NCI-H446 (cell line): ENCODE measurements at regions not wholly inside any gene's neighbourhood (a gene's known extent, or its start where the extent isn't known, plus 50 kb on each side); places are given as distances from the start of the nearest gene placed in this dataset.

Experiments
- DNase-seq, 2 experiments: peaks; one replicate each; lab custom pipeline; 2025; lab: John Stamatoyannopoulos, UW

DNA sequence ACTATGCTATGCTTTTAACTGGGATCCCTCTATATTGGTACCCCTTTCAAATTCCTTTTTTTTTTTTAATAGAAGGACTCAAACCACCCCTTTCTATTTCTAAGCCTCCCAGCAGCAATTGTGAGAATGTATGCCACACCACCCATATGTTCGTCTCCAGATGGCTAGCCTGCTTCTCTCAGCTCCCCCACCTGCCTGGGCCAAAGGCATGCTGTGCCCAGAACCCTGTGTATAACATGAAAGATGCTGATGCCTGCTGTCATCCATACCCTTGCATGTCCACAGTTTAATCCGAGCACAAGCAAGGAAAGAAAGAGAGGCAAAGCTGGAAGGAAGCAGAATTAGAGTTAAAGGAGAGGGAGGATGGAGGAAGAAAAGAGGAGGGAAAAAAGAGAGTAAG is 159.5 kb upstream of the CNTN6 start:
- no peak for DNase-seq

DNA sequence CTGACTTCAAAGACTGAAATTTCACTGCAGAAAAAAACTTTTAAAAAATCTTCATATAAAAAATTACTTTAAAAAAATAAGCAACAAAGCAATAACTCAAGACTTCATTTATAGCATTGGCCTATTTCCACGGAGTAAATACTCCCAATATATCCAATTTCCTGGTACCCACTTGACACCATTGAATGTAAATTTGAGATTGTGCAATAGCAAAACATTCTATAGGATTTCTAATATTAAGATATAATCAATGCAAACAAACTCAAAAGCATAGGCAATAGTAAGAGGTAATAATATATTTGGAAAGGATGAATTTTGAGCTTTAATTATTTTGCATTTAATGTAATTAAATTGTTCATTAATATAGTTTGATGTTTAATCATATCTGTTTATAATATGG is 148.0 kb upstream of the CNTN6 start:
- no peak for DNase-seq

DNA sequence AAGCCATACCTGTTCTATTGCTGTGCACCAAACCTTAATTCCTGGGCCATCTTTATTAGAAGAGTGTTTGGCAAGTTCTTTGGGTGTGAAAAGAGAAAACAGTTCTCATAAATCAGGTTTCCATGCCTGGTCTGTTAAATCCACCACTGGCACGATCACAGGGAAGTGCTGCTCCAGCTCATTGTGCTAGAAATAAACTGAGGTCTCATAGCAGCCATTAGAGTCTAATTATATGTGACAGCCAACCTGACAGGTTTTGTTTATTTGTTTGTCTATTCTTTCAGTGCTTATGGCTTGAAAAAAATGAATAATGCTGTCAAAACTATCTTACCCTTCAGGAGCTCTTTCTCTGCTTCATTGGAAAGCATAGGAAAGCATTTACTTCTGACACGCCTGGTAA is 147.1 kb upstream of the CNTN6 start:
- no peak for DNase-seq

DNA sequence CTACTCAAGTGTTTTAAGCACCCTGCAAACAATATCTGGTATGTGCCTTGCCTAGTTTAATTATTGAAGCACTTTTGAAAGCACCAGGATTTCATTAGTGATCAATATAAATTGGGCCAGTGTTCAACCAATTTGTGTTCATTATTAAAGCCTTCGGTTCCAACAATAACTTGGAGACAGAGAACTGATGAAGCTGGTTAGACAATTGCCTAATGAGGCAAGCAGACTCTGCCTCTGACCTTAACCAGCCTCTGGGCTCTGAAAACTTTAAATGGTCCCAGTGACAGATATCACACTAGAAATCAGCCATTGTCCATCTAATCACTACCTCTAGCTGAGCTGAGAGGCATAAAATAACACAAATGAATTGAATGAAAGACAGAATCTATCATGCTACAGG is 139.9 kb upstream of the CNTN6 start:
- no peak for DNase-seq

DNA sequence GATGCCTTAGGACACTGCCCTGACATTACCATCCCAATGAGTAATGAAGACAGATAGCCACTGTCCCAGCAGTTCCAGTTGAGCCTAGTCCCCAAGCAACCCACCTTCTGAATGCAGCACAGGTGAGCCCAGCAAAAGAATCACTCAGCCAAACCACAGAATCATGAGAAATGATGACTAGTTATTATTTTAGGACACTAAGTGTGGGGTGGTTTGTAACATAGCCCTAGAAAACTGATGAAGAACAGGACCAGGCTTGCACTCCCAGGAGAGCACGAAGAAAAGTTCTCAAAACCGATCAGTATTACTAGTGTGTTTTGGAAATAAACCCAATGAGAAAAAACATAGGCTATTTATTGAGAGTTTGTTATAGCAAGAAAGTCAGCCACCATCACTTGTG is 129.6 kb upstream of the CNTN6 start:
- DNase-seq, result no peak

DNA sequence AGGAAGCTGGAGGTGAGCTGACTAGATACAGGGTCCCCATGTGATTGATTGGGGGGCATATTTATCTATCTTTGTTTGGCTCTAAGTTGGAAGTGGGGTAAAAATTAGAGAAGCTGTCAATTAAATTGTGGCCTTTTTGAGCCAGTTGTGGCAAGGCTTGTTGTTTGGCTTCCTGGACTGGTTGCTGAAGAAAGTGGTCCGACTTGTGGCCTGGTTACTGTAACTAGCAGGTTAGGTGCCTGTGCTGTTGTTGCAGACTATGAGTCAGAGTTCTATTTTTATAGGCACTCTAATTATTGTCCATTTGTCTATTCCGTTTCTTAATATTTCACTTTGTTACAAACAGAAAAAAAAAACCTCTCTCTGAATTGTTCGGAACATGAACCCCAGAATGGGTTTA is 129.1 kb upstream of the CNTN6 start:
- DNase-seq, result no peak

DNA sequence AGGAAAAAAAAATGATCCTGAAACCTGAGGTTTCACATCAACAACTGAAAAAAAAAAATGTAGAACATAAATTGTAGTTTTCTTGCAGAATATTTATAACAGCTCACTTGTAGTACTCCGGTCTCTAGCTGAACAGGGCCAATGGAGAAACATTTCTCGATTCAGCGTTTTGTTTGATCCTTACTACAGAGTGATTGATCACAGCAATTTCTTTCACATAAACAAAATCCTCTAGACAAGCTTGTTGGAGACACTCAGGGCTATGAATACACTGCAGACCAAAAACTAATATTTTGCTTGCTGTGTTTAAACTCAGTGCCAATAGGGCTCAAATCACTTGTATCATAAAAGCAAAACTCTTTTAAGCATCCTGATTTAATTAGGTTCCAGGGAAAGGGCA is 127.0 kb upstream of the CNTN6 start:
- DNase-seq, result no peak

DNA sequence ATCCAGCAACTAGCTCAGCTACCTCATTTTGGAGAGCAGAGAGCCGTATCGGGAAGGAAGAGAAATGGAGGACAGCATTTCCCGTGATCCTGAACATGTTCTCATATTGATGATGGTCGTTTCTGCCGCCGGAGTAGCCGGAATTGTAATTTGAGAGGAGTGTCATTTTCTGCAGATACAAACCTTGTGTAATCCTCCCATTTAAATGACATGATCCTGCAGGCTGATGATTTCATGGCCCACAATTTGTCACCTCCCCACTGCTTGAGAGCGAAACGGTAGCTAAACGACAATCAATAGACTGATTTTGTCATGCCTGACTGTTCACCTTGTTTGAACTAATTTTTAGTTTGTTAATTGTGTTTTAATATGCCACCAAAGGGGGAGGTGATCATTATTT is 126.5 kb upstream of the CNTN6 start:
- no peak for DNase-seq

- no peak for DNase-seq
Measured at GRCh38 chr3:973340-973739, 119.5 kb upstream of the CNTN6 start.

DNA sequence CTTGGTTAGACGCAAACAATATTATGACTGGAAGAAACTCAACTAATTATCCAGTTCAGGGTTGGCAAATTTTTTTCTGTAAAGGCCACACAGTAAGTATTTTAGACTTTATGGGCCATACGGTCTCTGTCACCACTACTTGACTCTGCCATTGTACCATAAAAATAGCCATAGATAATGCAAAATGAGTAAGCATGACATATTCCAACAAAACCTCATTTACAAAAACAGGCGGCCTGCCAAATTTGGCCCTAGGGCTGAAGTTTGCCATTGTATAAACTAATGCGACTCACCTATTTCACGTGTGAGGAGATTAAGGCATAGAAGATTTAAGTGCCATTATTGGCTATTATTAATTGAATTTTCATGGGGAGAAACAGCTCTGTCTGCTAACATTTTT is 116.8 kb upstream of the CNTN6 start:
- no peak for DNase-seq

- DNase-seq, result no peak
Measured at GRCh38 chr3:981156-981555, 111.7 kb upstream of the CNTN6 start.

DNA sequence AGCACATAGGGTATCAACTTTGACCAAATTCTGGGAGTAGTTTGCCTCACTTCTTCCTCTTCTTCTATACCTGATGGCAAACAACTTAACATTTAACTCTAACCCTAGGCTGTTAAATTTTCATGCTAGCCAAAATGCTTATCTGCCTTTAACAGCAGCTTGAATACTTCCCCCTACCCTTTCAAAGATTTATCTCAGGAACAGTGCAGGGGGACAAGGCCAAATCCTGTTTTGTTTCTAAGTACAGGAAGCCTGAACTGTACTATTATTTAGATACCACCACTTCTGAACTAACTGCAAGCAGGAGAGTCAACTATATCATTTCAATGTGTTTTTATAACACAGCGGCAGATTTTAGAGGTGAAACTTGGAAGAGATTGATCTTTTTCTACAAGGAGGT is 104.0 kb upstream of the CNTN6 start:
- DNase-seq, result no peak

GRCh38 chr3:992871-993270 is 100.0 kb upstream of the CNTN6 start:
- DNase-seq, result no peak

DNA sequence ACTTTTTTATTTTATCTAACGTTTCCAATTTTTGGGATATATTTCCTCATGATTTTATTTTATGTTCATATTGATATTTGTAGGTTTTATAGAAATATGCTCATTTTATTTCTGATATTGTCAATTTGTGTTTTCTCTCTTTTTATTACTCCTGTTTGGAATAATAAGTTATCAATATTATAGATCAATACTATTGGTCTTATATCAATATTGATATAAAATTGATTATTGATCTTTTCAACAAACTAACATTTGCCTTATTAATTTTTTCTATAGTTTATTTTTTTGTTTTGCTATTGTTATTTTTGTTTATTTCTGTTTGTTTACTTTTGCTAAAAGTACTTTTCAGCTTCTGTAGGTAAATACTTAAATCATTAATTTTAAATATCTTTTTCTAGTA is 90.8 kb upstream of the CNTN6 start:
- no peak for DNase-seq

GRCh38 chr3:1007866-1008265 is 85.0 kb upstream of the CNTN6 start:
- no peak for DNase-seq

GRCh38 chr3:1010228-1010627 is 82.6 kb upstream of the CNTN6 start:
- DNase-seq, result no peak

DNA sequence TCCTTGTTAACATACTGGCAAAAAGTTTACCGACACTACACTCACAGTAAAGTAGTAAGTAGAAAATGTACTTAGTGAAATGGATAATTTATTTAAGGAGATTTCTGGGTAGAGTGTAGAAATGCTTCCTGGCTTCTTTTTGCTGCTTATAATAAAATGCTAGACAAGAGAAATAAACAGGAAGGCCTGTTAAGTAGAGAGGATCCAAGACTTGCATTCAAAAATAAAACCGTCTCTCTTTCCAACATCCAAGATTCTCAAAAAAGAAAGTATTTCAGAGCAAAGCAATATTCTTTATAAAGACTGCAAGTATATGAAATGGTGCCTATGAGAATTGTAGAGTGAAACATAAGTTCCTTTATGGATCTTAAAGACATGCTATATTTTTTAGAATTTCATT is 77.0 kb upstream of the CNTN6 start:
- no peak for DNase-seq

DNA sequence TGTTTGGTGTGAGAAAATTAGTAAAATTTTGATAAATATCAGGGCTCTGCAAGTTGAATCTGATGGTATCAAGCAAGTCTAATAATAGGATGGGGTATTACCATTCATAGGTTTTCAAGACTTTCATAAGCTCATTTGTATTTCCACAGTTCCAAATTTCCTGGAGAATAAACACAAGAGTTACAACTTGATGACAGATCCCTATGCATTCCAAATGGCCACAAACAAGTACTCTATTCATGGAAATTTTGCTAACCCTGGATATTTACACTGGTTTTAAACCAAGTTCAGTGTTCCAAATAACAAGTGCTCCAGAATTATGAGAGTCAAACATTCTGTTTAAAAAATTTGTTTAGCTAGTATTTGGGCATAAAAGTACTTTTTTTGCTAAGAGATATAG is 75.0 kb upstream of the CNTN6 start:
- DNase-seq, result no peak

- no peak for DNase-seq
Measured at GRCh38 chr3:1019157-1019556, 73.7 kb upstream of the CNTN6 start.

DNA sequence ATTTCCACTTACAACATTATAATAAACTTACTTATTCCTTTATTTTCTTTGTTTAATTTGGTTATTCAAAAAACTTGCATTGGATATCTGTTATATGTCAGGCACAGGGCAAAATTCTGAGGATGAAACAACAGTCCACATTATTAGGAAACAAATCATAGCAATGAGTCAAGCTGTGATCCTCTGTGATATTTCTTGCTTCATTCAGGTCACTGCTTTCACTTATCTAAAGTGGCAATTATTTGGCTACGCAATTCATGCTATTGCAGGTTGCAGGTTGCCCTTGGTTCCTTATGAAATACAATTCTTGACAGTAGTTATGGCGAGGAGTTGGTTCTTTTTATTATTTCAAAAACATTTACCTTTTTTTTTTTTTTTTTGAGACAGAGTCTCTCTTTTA is 66.4 kb upstream of the CNTN6 start:
- no peak for DNase-seq

DNA sequence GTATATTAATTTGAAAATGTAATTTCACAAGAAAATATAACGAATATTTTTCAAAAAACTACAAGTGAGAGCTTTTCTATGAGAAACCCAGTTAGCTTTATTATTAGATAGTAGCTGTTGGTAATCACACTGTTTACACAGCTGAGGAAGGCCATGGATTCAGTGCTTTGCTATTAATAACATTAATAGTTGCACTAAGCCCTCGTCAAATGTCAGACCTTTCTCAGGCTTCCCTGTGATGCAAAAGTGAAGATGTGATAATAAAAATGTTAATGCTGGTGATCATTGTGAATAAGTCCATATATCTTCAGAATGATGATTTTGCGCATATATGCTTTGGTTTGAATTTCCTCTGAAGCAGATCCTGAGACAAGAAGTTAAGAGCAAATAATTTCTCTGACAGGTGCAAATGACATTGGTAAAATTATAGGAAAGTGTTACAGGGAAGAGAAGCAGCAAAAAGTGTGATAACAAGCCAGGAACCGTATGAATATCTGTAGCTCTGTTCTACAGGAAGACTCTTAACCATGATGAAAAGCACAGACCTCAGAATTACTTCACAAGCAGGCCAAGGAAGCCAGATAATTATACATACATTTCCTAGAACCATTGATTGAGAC is 56.5 kb upstream of the CNTN6 start:
- no peak for DNase-seq

DNA sequence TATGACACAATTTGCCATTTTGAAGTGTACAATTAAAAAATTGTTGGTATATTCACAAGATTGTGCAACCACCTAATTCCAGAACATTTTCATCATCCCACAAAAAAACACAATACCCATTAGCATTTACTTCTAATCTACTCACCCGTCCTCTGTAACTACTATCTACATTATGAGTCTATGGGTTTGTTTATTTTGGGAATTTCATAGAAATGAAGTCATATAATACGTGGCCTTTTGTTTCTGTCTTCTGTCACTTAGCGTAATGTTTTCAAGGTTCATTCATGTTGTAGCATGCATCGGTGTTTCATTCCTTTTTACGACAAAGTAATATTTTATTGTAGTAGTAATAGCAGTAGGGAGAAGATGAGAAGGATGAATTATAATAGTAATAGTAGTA is 55.2 kb upstream of the CNTN6 start:
- no peak for DNase-seq
